Omental fat pad (tissue), 3 donors: ENCODE measurements at regions not wholly inside any gene's neighbourhood (a gene's known extent, or its start where the extent isn't known, plus 50 kb on each side); places are given as distances from the start of the nearest gene placed in this dataset.

Experiments
- ATAC-seq: fragments of 150-250 bp; one replicate; pipeline ENCODE4 v1.9.1; 2016; ENCODE audit warnings: mild to moderate bottlenecking, moderate library complexity; ENCODE audit not compliant: low FRiP score
- DNase-seq: peaks from one replicate; pipeline ENCODE4 v3.0.0-alpha.2; 2019; ENCODE audit warnings: low spot score
- TF ChIP-seq, protein P1 (sequence below), 3 donors: fragments of 450-650 bp; IDR thresholded peaks; one replicate each; pipeline ENCODE4 v1.5.1; 2016 to 2017; ENCODE audit warnings: antibody characterized with exemption in 3 of 3, mild to moderate bottlenecking in 3 of 3, moderate library complexity in 2 of 3

DNA sequence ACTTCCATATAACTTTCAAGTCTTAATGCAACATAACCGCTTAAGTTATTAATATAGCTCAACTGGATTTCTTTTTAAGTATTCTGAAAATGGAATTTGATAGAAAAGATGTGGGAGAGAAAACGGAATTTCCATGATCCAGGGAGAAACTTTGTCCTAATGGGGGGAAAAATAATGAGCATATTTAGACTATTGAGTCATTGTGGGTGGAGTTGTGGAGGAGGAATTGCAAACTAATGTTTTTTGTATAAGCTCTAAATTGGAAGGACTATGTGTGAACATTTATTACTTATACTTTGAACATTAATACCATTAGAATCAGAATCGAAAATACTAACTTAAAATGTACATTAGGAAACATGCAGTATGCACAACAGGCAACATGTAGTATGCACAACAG is 159.9 kb upstream of the NEGR1 start:
- TF ChIP-seq, protein P1, sequence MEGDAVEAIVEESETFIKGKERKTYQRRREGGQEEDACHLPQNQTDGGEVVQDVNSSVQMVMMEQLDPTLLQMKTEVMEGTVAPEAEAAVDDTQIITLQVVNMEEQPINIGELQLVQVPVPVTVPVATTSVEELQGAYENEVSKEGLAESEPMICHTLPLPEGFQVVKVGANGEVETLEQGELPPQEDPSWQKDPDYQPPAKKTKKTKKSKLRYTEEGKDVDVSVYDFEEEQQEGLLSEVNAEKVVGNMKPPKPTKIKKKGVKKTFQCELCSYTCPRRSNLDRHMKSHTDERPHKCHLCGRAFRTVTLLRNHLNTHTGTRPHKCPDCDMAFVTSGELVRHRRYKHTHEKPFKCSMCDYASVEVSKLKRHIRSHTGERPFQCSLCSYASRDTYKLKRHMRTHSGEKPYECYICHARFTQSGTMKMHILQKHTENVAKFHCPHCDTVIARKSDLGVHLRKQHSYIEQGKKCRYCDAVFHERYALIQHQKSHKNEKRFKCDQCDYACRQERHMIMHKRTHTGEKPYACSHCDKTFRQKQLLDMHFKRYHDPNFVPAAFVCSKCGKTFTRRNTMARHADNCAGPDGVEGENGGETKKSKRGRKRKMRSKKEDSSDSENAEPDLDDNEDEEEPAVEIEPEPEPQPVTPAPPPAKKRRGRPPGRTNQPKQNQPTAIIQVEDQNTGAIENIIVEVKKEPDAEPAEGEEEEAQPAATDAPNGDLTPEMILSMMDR (IDR thresholded peaks at IDR 0.05) = no peak
- DNase-seq = no peak

DNA sequence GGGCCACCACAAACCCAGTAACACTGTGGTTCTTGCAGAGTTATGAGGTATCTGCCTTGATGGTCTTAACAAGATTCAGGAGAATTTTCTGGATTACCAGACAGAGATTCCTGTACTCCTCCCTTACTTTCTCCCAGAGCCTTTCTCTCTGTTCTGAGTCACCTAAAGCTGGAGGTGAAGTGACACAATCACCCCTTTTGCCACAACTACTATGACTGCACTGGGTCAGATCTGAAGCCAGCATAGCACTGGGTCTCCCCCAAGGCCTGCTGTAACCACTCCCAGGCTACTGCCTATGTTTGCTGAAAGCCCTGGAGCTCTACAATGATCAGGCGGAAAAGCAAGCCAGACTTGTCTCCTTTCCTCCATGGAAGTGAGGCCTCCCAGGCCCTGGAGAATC is 156.7 kb upstream of the NEGR1 start:
- DNase-seq = no peak
- TF ChIP-seq, protein P1 (IDR thresholded peaks at IDR 0.05) = no peak

More for the DNA sequence above, 159.9 kb upstream of the NEGR1 start:
- ATAC-seq = no peak

DNA sequence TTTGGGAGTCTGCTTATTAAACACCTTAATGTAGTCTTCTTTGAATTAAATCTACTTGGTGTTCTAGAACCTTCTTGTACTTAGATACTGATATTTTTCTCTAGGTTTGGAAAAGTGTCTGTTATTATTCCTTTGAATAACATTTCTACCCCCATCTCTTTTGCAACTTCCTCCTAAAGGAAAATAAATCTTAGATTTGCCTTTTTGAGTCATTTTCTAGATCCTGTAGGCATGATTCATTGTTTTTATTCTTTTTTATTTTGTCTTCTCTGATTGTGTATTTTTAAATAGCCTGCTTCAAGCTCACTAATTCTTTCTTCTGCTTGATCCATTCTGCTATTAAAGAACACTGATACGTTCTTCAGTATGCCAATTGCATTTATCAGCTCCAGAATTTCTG is 155.9 kb upstream of the NEGR1 start:
- TF ChIP-seq, protein P1 (IDR thresholded peaks at IDR 0.05) = no peak
- no peak for ATAC-seq
- no peak for DNase-seq

More for the DNA sequence above, 156.7 kb upstream of the NEGR1 start:
- no peak for ATAC-seq

- no peak for DNase-seq
- TF ChIP-seq, protein P1 (IDR thresholded peaks at IDR 0.05) = no peak
- ATAC-seq = no peak
Measured at GRCh38 chr1:72435025-72435424, 152.7 kb upstream of the NEGR1 start.

- TF ChIP-seq, protein P1 (IDR thresholded peaks at IDR 0.05) = no peak
- DNase-seq (no peak), ATAC-seq (no peak)
Measured at GRCh38 chr1:72434070-72434469, 151.7 kb upstream of the NEGR1 start.

DNA sequence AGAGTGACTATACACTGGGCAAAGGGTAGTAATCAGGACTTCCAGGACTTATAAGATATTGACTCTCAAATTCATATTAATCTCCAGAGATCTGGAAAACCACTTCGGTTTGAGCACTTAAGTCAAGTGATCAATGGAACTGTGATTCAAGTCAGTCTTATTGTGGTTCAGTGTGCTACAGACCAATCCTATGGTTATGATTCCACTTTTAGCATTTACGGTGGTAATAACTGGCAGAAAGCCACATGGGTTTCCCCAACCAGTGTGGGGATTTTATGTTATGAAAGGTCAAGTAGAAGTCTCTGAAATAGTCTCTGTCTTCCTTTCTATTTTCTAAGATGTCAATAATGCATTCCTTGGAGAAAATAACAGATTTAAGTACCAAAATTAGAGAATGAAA is 151.3 kb upstream of the NEGR1 start:
- TF ChIP-seq, protein P1 (IDR thresholded peaks at IDR 0.05) = no peak
- ATAC-seq (no peak), DNase-seq (no peak)

DNA sequence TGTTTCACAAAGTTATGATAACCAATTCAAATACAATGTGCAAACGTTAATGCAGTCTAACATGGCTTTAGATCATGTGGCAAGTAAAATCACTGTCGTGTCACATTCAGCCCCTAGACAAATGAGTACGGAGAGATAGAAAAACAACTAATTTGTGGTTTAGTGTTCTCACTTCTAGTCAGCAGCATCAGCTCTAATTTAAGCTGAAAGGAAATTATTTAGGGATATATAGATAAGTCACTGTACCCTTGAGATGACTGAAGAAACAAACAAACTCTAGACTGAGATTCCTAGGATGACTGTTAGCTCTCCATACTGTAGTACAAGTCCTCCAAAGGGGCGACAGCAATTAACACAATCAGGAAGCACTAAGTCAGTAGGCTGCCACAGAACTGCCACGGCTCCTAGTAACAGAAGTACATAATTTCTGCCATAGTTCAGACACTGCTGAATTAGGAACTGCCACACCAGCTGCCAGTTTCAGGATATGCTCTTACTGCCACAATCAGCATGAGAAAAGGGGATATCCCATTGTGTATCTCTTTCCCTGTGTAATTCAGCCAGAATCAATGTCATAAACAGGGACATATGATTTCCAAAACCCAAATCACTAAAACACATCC is 150.4 kb upstream of the NEGR1 start:
- TF ChIP-seq, protein P1 (IDR thresholded peaks at IDR 0.05) = no peak
- no peak for DNase-seq
- ATAC-seq = no peak
